GM18870 (cell line): ENCODE measurements at regions not wholly inside any gene's neighbourhood (a gene's known extent, or its start where the extent isn't known, plus 50 kb on each side); places are given as distances from the start of the nearest gene placed in this dataset.
"Not testable (repeated sequence)": the region's sequence is repeated elsewhere in the genome, so short reads cannot be mapped to it uniquely, and the experiment has no call there.

Experiments used
- ATAC-seq: cut with Tn5 transposase; IDR thresholded peaks from one replicate; pipeline ENCODE4 v1.9.1; 2021; ENCODE audit warnings: moderate library complexity; ENCODE audit not compliant: unreplicated experiment

DNA sequence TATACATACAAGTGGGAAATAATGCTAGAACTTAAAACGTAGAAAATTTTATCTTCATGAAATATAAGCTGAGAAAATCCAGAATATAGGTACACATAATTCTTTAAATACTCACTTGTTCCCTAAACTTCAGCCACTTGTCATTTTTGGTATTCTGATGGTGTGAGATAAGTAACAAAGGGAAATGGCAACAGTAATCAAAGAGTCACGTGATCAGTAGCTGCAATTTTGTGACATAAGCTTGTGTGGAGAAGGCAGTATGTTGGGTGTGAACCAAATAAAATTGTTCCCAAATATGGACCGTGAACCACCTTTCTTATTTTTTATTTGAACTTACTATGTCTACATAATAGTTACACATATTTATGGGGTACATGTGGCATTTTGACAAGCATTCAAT lies 650.3 kb upstream of the ADARB2 start:
- no peak for ATAC-seq

DNA sequence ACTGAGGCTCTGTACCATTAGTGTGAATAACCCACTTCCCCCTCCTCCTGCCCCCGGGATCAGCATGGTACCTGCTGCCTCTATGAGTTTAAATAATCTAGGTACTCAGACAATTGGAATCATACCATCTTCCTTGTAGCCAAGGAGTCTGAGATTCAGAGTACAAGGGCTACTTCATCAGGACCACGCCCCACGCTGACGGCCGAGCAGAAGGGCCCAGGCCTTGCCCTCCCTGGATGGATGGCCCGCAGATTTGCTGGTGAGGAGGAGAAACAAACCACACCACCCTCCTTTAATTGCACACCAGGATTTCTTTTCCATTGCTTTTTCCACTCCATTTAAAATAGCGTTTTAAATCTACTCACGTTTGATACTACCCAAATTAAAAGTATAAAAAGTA lies 649.9 kb upstream of the ADARB2 start:
- no peak for ATAC-seq

GRCh38 chr10:2380218-2380617 lies 642.9 kb upstream of the ADARB2 start:
- no peak for ATAC-seq

GRCh38 chr10:2367083-2367482 lies 629.8 kb upstream of the ADARB2 start:
- ATAC-seq, result no peak

DNA sequence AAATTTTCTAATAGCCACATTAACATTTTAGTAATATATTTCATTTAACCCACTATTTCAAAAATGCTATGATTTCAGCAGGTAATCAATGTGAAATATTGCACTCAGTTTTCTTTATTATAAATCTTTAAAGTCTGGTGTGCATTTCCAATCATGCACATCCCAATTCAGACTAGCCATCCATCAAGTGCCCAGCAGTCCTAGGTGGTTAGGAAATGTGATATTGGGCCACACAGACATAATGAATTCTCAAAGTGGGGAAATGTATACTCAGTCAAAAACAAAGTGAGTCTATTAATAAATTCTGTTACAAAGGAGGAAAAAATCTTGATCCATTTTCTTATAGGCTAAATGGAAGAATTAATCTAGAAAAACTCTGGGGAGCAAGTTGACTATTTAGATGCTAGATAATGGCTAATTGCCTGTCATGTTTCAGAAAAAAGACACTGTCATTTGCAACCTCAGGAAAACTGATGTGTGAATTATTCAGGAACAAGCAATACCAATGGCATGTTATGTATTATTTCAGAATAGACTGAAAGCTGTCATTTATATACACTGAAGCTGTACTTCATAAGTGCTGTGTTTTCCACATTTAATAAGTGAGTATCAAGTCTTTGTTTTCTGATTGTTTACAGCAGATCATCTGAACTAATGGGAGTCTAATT lies 629.1 kb upstream of the ADARB2 start:
- ATAC-seq, result no peak

GRCh38 chr10:2362331-2362730 lies 625.0 kb upstream of the ADARB2 start:
- ATAC-seq, result no peak

GRCh38 chr10:2358586-2358985 lies 621.3 kb upstream of the ADARB2 start:
- no peak for ATAC-seq

DNA sequence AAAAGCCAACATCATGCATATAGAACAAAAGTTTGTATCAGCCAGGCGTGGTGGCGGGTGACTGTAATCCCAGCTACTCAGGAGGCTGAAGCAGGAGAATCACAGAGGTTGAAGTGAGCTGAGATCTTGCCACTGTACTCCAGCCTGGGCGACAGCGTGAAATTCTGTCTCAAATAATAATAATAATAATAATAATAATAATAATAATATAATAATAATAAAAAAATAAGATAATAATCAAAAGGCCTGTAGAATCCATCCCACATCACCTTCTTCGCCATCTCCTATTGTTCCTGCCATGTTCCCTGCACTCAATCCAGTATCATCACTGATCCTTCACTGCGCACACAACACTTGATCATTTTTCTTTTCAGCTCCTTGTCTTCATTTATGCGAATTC lies 619.3 kb upstream of the ADARB2 start:
- ATAC-seq, result no peak

DNA sequence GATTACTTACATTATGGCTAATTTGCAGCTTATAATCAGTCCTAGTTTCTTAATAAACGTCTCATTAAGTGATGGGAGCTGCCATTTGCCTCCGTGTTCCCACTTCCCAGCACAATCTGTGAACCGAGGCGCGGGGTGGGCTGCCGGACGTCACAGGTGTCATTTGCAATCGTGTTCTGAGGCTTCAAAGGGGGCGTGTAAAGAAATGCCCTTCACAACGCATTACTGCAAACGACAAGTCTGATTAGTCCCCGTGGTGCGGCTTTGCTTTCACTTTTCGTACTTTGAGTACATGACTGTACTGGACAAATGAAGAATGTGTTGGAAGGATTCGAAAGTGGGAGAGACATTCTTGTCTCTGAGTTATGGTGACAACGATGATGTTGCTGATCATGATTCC lies 614.2 kb upstream of the ADARB2 start:
- ATAC-seq, result no peak

DNA sequence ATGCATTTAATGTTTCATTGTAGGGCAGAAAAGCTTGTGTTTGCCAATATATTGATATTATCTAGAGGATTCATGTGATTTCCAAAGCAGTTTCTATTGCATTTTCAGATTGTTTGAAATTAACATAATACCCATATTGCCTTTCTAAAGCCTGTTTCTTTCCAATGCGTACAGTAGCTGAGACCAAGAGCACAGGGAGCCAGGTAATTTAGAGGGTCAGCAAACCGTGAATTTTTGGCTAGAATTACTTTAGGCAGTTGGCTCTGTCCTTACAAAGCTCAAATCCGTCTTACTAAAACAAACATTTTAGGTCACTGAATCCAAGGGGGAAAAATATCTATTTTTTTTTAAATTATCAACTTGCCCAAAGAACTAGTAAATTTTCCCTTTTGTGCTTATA lies 604.9 kb upstream of the ADARB2 start:
- no peak for ATAC-seq

GRCh38 chr10:2340831-2341647 lies 603.7 kb upstream of the ADARB2 start:
- no peak for ATAC-seq

DNA sequence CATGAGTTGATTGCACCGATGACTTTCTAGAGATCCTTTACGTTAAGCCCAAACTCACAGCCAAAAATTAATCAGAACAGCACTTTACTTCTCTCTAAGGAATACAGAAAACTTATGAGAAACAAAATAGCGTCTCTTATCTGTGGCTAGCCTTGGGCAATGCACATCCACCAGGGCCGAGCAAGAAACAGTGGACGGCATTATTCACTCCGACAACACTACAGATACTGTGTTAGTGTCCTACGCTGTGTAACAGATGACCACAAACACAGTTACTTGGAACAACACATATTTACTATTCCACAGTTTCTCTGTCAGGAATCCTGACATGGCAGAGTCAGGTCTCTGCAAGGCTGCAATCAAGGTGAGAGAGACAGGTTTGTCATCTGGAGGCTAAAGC lies 598.3 kb upstream of the ADARB2 start:
- no peak for ATAC-seq

DNA sequence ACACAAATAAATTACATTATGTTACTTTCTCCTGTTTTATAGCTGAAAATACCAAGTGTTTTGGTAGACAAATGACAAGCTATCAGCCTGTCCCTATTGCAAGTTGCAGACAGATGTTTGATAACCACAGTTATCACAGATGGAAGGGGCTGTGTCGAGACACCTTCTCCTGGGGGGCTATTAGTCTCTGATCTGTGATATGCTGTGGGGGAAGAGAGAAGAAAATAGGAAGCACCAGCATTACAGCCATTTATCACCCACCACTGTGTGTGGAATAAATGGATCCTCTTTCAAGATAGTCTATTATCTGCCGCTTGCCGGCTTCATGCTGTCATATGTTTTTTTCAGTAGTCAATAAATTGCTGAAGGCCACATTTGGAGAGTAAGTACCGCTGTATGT lies 597.2 kb upstream of the ADARB2 start:
- no peak for ATAC-seq

DNA sequence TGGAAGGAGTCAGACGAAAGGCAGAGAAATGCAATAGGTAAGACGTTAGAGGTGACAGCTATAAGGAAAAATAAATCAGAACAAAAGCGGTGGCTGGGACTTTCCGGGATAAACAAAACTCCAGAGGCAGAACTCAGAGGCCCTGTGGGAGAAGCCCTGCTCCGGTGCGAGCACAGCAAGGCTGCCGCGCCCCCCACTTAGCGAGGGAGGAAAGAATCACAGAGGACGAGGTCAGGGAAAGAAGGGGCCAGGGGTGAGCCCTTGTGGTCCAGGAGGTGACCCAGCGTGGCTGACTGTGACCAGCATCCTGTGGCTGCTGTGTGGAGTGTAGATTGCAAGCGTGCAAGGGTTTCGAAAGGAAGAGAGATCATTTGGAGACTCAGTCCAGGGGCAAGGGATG lies 591.8 kb upstream of the ADARB2 start:
- no peak for ATAC-seq

DNA sequence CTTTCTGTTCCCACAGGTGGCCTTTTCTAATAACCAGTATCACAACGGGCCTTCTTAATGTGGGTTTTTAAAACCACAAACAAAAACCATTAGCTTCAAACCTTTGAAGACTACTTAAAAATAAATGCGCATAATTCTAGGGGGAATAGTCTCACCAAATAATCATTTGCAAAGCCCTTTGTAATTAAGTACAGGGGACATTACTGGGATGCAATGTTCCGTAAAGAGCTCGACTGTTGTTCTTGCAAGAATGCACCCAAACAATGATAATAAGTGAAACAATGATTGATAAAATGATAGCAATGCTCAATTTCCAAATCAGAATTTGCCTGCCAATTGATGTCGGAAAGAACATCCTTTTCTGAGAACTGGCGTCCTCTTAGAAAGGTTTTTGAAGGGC lies 589.1 kb upstream of the ADARB2 start:
- ATAC-seq, result no peak

DNA sequence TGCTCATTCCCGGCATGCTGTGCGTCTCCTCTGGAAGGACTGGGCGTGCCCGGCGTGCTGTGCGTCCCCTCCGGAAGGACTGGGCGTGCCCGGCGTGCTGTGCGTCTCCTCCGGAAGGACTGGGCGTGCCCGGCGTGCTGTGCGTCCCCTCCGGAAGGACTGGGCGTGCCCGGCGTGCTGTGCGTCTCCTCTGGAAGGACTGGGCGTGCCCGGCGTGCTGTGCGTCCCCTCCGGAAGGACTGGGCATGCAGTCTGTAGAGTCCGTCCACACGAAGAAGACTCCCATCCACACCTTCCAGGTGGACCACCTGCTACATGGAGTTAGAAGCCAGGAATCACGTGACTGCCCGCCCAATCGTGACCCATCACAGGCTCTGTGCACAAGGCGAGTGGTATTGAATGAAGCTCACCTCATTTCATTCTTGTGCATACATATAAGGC lies 577.7 kb upstream of the ADARB2 start:
- not testable (repeated sequence) for ATAC-seq

GRCh38 chr10:2306081-2306480 lies 568.8 kb upstream of the ADARB2 start:
- ATAC-seq, result no peak

DNA sequence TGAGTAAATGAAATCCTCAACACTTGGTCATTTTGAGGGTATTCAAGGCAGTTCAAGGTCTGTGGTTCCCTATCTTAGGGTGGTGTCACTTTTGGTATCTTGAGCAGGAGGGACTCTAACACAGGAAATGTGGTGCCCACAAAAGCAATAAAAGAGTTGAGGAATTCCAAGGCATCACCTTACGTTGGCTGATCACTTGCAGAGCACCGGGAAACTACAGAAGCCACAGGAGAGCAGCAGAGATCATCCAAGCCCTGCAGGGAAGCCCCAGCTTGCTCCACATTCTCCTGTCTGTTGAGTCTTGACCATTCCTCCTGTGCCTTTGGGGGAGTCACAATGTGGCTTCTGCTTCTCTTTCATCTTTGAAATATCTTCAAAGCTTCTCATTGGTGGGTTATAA lies 565.8 kb upstream of the ADARB2 start:
- ATAC-seq, result no peak

GRCh38 chr10:2301227-2301626 lies 563.9 kb upstream of the ADARB2 start:
- no peak for ATAC-seq

- no peak for ATAC-seq
Observed at GRCh38 chr10:2300231-2300630, 562.9 kb upstream of the ADARB2 start.

- ATAC-seq, result no peak
Observed at GRCh38 chr10:2296179-2296891, 559.0 kb upstream of the ADARB2 start.

DNA sequence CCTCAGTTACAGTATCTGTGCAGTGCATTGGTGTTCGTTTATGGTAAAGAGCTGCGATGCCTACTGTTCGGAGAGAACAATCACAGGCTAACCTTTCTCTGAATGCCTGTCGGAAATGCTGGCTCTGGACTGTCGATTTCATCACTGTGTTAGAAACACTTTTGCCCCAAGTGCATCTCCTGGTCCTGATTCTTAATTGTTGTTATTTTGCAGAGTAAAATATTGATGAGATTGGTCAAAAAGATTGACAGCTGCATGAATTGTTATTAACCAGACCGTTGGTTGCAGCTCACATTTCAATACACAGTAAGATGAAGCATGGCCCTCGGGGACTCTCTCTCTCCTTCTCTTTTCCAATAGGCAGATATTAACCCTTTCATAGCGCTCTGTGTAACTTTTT lies 557.4 kb upstream of the ADARB2 start:
- ATAC-seq, result no peak
